Activated CD4-positive, CD25-positive, alpha-beta regulatory T cell treated with anti-CD3 and anti-CD28 coated beads, Interleukin-2, amount 50 U/mL, for 24 hours (primary cell): ENCODE measurements at regions not wholly inside any gene's neighbourhood (a gene's known extent, or its start where the extent isn't known, plus 50 kb on each side); places are given as distances from the start of the nearest gene placed in this dataset.
"Not testable (repeated sequence)": the region's sequence is repeated elsewhere in the genome, so short reads cannot be mapped to it uniquely, and the experiment has no call there.

Source experiments
- ATAC-seq, 2 donors: fragments of 150-1000 bp; cut with Tn5 transposase; one replicate each; pipeline ENCODE4 v1.10.0; 2021; ENCODE audit warnings: mild to moderate bottlenecking in 1 of 2, moderate library complexity in 1 of 2

DNA sequence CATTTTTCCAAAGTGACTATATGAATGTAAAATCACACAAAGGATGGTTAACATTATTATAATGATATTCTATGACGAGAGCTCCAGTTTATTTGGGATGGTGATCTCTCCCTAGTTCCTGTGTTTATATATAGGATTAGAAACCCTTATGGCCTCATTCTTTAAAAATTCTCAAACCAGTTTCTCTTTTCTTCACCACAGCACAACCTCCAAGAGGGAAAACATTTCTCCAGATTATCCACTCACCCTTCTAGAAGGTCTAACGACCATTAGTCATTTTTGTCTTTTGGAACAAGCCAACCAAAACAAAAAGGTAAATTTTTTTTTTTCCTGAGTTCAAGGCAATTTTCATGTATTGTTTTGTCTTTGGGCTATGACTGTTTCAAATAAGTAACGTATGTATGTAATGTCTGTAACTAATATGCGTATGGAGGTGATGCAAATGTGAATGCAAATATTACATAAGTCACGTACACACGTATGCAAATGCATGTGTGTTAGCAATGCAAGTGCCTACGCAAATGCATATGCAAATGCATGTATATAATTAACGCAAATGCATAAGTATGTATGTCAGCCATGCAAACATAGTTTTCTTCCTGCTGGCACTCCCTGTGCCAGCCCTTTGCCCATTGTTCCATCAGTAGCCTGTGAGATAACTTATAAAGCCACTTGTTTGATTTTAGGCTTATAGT is 72.5 kb upstream of the MORC3 start:
- ATAC-seq, result no peak

DNA sequence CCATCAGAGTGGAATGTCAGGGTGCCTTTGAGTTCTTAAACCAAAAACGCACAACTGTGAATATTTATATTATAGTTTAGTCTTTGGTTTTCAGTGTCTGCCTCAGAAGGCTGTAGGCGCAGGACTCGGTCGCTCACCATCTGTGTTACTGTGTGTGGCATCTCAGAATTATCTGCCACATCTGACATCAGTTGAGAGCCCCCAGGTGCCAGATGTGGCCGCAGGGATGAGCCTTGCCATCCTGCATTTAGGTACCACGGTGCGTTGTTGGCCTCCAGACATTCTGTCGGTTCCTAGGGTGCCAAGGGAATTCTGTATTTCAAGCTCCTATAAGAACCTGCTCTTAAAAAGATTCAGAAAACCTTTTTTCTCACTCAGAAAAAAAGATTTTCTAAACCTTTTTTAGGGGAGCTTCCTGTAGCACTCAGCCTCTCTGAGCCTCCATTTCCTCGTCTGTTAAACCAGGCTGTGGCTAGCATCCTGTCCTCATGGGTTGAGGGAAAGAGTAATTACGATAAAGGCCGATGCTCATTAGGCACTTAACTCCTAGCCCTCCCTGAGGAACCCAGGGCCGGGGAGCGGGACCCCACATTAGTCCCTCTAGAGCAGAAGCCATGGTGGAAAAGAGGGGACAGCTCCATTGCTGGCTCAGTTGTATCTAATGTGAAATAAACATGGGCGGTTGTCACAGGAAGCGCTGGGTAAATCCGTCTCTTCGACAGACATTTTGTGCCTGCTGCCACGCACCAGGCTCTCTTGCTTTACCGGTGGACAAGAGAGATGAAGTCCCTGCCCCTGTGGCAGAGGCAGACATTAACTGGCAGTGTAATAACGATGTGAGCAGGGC is 70.2 kb upstream of the MORC3 start:
- no peak for ATAC-seq

DNA sequence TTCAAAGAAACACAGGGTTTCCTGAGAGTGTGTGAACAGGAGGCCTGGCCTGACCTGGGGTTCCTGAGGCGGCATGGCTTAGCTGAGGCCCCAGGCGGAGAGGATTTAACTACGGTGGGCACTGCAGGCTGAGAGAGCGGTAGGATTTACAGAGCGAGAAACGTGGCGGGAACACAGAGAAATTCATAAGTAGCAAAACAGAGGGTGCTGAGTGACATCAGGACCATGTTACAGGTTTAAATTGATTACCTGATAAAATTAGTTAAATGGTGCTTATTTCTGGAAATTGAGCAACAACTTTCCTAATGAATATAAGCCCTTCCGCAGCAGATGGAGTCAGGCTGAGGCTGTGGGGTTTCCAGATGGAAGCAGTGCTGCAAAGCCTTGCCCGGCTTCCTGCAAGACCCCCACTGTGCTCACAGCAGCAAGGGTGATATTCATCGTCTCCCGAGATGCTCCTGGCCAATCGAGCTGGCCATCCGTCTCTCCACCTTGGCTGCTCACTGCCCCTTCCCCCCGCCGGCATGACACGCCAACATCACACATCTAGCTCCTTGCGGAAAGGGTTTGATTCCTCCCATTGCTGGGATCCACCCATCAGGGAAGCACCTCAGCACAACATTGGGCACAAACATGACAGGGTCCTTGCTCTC is 69.4 kb upstream of the MORC3 start:
- no peak for ATAC-seq

DNA sequence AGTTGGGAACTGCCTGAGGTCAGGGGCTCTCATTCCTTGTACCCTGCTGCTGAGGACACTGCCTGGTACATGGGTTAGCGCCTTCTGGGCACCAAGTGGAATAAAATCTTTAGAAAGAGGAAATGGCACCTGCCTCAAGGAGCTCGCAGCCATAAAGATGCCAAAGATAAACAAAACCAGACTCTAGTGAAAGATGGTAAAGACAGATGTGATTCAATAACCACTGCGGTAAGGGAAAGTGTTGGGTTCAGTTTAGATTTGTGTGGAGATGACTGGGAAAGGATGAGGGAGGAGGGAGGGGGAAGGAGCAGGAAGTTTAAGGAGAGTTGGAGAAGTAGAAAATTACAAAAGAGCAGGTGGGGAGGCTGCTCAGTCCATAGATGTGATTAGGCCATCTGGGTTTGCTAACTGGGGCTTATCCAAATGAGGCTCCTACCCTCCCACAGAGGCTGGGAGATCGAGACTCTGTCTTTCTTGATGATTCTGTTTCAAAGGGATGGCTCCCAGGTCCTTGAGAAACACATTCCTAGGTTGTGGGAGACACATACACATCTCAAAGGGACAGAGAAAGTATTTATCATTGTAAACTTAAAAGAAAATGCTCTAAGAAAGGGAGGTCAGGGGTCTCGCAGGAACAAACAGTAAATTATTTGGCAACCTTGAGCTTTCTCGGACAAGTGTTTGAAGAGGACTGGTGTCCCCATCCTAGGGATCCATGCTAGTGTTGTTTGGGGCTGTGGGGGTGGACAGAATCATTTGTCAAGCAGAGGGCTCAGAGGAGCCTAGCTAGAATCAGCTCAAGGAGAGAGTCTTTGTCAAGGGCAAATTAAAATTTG is 65.7 kb upstream of the MORC3 start:
- no peak for ATAC-seq

DNA sequence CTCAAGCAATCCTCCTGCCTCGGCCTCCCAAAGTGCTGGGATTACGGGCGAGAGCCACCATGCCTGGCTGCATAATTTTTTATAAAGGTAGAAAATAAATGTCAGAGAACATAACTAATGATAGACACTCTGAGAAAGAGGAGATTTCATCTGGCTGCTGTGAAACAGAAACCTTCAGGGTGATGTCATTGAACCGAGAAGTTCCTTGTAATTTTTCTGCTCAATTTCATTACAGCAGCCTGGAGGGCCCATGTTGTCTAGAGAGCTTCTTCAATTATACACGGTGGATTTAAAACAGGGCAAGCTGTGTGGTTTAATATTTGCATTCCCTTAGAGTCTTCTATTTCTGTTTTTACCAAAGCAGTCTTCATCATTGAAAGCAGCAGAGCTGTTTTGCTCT is 64.3 kb upstream of the MORC3 start:
- ATAC-seq, result peak in 1 of 2 donors; percentile 42

DNA sequence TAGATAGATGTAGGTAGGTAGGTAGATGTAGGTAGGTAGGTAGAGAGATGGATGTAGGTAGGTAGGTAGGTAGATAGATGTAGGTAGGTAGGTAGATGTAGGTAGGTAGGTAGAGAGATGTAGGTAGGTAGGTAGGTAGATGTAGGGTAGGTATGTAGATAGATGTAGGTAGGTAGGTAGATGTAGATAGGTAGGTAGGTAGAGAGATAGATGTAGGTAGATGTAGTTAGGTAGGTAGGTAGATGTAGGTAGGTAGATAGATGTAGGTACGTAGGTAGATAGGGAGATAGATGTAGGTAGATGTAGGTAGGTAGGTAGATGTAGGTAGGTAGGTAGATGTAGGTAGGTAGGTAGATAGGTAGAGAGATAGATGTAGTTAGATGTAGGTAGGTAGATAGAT is 62.3 kb upstream of the MORC3 start:
- ATAC-seq, result no peak

DNA sequence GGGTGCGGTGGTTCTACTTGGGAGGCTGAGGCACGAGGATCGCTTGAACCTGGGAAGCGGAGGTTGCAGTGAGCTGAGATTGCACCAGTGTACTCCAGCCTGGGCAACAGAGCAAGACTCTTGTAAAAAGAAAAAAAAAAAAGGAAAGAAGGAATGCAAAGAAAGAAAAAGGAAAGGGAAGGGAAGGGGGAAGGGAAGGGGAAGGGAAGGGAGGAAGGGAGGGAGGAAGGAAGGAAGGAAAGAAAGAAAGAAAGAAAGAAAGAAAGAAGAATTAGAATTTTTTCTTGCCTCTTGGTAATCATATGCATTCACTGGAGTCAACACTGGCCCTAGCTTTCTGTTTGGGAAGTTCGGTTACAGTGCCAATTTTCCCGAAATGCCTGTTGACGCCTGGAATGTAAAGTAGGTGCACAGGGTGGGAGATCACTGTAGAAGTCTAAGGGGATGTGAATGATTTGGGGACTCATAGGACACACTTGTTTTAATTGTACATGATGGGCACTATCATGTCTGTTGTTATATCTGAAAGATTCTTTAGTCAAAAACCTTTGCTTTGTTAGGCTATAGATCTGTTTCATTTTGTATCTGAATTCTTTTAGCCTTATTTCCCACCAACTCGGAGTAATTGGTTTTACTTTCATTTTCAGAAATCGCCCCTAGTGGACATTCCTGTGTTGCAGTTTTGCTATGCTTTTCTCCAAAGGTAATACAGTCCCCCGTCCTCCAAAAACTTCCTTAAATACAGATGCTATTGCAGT is 59.8 kb upstream of the MORC3 start:
- peak; percentile 73 to 77 for ATAC-seq

DNA sequence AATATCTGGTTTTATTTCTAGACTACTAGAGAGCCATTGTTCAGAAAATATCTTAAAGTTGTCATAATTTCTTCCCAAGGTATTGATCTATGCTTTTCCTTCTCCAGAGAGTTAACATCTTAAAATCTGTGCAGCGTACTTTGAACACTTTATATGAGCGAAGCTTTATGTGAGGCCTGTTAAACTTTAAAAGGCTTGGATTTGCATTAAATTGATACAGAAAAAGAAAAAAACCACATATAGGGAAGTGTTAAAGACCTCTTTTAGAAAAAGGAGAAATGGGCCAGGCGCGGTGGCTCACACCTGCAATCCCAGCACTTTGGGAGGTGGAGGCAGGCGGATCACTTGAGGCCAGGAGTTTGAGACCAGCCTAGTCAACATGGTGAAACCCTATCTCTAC is 59.2 kb upstream of the MORC3 start:
- no peak for ATAC-seq

DNA sequence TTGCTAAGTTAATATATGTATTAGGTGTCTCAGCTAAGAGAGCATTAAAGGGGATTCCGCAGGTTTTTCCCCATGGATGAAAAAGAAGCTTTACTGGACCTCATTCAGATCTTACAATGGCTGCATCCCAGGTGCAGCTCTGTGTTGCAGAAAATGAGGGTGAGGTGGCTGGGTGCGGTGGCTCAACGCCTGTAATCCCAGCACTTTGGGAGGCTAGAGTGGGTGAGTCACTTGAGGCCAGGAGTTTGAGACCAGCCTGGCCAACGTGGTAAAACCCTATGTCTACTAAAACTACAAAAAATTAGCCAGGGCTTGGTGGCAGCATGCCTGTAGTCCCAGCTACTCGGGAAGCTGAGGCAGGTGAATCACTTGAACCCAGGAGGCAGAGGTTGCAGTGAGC is 58.5 kb upstream of the MORC3 start:
- ATAC-seq, result no peak

DNA sequence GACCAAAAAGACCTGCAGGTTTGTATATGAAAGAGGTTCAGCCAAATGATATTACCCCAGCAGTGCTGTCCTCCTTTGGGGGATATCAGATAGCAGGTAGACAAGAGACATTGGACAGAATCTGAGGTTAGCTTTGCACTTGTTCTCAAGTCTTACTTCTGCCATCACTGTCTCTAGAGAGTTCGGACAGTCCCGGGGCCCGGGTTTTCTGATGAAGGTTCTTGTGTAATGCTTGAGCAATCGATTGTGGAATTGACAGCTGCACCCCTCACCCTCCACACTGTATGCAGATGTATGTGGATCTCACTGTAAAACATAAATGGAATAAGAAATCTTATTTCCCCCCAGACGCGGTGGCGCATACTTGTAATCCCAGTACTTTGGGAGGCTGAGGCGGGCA is 56.2 kb upstream of the MORC3 start:
- ATAC-seq, result no peak

DNA sequence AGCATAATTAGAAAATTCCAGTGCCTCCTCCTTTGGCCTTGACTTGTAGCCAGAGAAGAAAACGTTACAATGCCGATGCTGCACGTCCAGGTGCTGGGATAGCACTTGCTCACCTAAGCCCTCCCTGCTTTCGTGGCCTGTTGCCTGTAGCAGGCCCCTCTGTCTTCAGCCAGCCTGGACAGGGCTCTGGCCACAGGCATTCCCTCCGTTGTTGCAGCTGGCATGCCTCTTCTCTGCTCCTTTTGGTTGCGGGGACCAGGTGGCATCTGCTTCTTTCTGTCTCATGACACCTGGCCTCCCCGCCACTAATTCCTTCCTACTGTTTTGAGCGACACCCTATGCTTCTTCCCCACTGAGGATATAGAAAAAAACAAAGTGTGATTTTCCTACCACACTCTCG is 54.6 kb upstream of the MORC3 start:
- no peak for ATAC-seq

DNA sequence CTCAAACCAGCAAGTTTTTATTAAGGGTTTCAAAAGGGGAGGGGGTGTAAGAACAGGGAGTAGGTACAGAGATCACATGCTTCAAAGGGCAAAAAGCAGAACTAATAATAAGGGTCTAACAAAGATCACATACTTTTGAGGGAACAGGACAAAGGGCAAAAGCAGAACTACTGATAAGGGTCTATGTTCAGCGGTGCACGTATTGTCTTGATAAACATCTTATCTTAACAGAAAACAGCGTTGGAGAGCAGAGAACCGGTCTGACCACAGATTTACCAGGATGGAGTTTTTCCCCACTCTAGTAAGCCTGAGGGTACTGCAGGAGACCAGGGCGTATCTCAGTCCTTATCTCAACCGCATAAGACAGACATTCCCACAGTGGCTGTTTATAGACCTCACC is 52.2 kb upstream of the MORC3 start:
- ATAC-seq, result not testable (repeated sequence)

DNA sequence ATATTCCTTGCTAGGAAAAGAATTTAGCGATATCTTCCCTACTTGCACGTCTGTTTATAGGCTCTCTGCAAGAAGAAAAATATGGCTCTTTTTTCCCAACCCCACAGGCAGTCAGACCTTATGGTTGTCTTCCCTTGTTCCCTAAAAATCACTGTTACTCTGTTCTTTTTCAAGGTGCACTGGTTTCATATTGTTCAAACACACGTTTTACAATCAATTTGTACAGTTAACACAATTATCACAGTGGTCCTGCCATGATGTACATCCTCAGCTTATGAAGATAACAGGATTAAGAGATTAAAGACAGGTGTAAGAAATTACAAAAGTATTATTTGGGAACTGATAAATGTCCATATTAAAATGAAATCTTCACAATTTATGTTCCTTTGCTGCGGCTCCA is 51.7 kb upstream of the MORC3 start:
- not testable (repeated sequence) for ATAC-seq
